ENCODE measurements at regions not wholly inside any gene's neighbourhood (a gene's known extent, or its start where the extent isn't known, plus 50 kb on each side); places are given as distances from the start of the nearest gene placed in this dataset.
"Not testable (repeated sequence)": the region's sequence is repeated elsewhere in the genome, so short reads cannot be mapped to it uniquely, and the experiment has no call there.

GRCh38 chr2:201568217-201568820 lies 75.0 kb downstream of the TMEM237 start:
- no peak for DNase-seq (ENCODE audit: low read depth in 4 of 4, low spot score in 1 of 4)

GRCh38 chr2:201559067-201559710 lies 84.1 kb downstream of the TMEM237 start:
- DNase-seq (ENCODE audit: low read depth in 4 of 4, low spot score in 1 of 4) = no peak

DNA sequence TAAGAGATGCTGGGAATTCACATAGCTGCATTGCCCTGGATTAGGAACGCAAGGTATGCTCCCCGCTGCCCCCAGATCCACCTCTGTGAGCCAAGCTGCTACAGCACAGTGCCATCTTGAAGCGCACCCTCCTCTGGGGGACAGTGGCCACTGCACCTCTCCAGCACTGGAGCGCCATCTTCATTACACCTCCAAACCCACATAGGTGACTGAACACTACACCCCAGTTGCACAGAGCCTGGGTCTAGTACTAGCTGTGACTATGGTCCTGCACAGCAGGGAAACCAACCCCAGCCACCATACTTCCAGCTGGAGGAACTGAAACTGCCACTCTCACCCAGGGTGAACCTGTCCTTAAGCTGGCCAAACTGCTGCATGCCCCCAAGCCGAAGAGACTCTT lies 84.6 kb downstream of the TMEM237 start:
- no peak for DNase-seq (ENCODE audit: low read depth in 4 of 4, low spot score in 1 of 4)

- no peak for DNase-seq (ENCODE audit: low read depth in 4 of 4, low spot score in 1 of 4)
Measured at GRCh38 chr2:201558232-201558631, 85.1 kb downstream of the TMEM237 start.

DNA sequence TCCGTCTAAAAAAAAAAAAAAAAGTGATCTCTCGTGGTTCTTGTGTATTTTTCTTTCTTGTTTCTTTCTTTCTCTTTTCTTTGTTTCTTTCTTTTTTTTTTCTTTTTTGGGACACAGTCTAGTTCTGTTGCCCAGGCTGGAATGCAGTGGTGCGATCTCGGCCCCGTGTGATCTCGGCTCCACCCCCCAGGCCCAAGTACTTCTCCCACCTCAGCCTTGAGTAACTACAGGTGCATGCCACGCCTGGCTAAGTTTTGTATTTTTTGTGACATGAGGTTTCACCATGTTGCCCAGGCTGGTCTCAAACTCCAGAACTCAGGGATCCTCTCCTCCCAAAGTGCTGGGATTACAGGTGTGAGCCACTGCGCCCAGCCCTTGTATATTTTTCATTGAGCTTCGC lies 91.4 kb downstream of the TMEM237 start:
- no peak for DNase-seq (ENCODE audit: low read depth in 4 of 4, low spot score in 1 of 4)

- DNase-seq (ENCODE audit: low read depth in 4 of 4, low spot score in 1 of 4) = no peak
Measured at GRCh38 chr2:201546576-201546975, 95.0 kb downstream of the STRADB start.

DNA sequence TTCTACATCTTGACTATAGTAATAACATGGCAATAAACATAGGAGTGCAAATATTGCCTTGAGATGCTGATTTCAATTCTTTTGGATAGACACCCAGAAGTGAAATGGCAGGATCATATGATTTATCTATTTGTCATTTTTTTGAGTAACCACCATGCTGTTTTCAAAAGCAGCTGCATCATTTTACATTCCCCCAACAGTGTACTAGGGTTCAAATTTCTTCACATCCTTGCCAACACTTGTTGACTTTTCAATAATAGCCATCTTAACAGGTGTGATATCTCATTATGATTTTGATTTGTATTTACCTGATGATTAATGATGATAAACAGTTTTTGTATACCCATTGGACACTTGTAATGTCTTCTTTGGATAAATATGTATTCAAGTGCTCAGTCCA lies 90.8 kb downstream of the STRADB start:
- DNase-seq (ENCODE audit: low read depth in 4 of 4, low spot score in 1 of 4) = no peak

DNA sequence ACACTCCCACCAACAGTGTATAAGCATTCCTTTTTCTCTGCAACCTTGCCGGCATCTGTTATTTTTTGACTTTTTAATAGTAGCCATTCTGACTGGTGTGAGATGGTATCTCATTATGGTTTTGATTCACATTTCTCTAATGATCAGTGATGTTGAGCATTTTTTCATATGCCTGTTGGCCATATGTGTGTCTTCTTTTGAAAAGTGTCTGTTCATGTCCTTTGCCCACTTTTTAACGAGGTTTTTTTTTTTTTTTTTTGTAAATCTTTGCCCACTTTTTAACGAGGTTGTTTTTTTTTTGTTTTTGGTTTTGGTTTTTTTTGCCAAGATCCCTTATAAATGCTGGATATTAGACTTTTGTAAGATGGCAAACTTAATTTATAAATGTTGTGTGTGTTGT lies 87.7 kb downstream of the STRADB start:
- DNase-seq (ENCODE audit: low read depth in 4 of 4, low spot score in 1 of 4) = not testable (repeated sequence)

DNA sequence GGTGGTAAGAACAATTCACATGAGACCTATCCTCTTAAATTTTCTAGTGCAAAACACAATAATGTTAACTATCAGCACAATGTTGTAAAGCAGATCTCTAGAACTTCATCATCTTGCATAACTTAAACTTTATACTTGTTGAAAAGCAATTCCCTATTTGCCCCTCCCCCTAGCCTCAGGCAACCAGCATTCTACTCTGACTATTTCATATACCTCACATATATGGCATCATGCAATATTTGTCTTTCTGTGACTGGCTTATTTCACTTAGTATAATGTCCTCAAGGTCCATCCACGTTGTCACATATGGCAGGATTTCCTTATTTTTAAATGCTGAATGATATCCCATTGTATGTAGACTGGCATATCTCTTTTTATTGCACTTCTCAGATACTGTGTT lies 86.5 kb downstream of the STRADB start:
- no peak for DNase-seq (ENCODE audit: low read depth in 4 of 4, low spot score in 1 of 4)

- DNase-seq (ENCODE audit: low read depth in 4 of 4, low spot score in 1 of 4) = no peak
Measured at GRCh38 chr2:201536754-201537153, 85.2 kb downstream of the STRADB start.

DNA sequence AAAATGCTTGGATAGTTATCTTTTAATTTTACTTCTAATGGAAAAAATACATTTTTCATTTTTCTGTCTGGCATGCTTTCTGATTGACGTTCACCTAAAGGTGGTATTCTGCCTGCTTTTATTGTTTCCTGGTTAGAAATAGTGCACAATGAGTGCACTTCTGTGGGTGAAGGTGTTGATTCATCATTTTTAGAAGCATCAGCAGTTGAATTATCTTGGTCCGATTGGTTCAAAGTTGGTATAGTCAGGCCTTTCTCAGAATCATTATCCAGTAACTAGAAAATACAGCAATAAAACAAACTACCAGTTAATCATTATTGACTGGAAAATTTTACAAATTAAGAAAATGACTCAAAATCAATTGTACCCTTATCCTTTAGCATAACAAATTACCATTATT lies 84.5 kb downstream of the STRADB start:
- DNase-seq (ENCODE audit: low read depth in 4 of 4, low spot score in 1 of 4) = no peak

DNA sequence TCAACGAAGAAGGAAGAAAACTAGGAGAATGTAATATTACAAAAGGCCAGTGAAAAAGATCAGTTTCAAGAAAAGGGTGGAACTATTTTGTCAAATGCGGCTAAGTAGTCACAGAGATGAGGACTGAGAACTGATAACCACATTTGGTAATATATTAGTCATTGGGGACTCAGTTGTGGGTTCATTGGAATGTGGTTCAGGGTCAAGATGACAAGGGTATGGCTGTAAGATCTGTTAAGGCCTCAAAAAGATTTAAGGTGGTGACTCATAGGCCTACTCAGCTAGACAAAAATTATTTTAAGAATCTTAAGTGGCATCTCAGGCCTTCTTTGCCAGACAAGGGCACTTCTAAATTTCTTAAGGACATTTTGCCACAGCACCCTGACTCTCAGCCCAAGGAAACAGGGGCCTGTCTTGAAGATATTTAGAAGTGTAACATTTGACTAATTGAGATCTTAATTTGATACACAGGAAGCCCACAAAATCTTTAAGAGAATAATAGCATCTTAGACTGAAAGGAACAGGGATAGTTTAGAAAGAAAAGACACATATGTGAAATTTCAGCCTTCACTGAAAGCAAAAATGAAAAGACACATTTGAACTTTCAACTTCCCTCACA lies 81.3 kb downstream of the STRADB start:
- peak in 1 of 4 experiments; percentile 3 for DNase-seq (ENCODE audit: low read depth in 4 of 4, low spot score in 1 of 4)
